ENCODE measurements at regions not wholly inside any gene's neighbourhood (a gene's known extent, or its start where the extent isn't known, plus 50 kb on each side); places are given as distances from the start of the nearest gene placed in this dataset.

DNA sequence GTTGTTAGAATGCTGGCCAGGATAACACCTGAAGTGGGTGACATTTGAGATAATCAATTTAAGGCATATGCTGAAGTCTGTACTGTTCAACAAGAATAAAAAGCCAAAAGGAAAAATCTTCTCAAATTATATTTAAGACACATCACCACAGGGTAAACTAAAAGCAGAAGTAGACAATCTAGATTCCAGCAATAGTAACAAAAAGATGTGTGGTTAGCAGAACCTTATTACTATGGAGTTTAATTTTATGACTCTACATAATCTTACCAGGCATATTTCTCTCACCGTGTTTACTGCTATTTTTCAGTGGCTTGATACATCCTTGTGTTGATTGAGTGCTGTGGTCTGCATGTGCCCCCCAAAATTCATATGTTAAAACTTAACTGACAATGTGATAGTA, 300.4 kb upstream of the ZP4 start:
- WGBS (ENCODE audit: insufficient coverage, low coverage, missing lambda C conversion rate), result 0% methylated on average over 1 of the region's 1 CpG
- Histone ChIP-seq H3K4me3 (no peak overlapping the region), H4K20me1 (replicated peaks; ENCODE audit: control insufficient read depth, insufficient read depth, low read length) (no peaks in the 10 kb centered on the region), H3K79me2 (ENCODE audit: control insufficient read depth, insufficient read depth, low read length) (no peaks in the 10 kb centered on the region), H2AFZ (ENCODE audit: low read depth, low read length) (no peak overlapping the region), H3K9ac (ENCODE audit: insufficient read depth in 1 of 2, low read depth in 2 of 2, low read length in 2 of 2) (no peak overlapping the region), H3K9me3 (replicated peaks; ENCODE audit: control insufficient read depth, insufficient read depth, low read depth, low read length) (peaks cover 1% of the 10 kb centered on the region; the same call in 1 of the 2 replicates), H3K36me3 (ENCODE audit: control insufficient read depth, insufficient read depth, low read length) (no peaks in the 10 kb centered on the region), H3K4me2 (ENCODE audit: insufficient read depth, low read length) (no peak overlapping the region), H3K27me3 (ENCODE audit: control insufficient read depth in 2 of 2, insufficient read depth in 2 of 2, low read length in 2 of 2) (no peaks in the 10 kb centered on the region), H3K27ac (ENCODE audit: extremely low read depth, low read depth, low read length) (no peak overlapping the region), H3K9me1 (ENCODE audit: control insufficient read depth, insufficient read depth, low read length) (no peaks in the 10 kb centered on the region), H3K4me1 (replicated peaks in 1 of 2; ENCODE audit: control insufficient read depth in 2 of 2, insufficient read depth in 2 of 2, low read length in 2 of 2) (no peaks in the 10 kb centered on the region)
- in situ Hi-C loops (cut with MboI), result no loop called here
- TF ChIP-seq, protein P1, sequence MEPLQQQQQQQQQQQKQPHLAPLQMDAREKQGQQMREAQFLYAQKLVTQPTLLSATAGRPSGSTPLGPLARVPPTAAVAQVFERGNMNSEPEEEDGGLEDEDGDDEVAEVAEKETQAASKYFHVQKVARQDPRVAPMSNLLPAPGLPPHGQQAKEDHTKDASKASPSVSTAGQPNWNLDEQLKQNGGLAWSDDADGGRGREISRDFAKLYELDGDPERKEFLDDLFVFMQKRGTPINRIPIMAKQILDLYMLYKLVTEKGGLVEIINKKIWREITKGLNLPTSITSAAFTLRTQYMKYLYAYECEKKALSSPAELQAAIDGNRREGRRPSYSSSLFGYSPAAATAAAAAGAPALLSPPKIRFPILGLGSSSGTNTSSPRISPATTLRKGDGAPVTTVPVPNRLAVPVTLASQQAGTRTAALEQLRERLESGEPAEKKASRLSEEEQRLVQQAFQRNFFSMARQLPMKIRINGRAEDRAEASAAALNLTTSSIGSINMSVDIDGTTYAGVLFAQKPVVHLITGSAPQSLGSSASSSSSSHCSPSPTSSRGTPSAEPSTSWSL (CRISPR knock-in tag; IDR thresholded peaks at IDR 0.05; ENCODE audit: borderline replicate concordance), result no peak
- TF ChIP-seq HDGF (IDR thresholded peaks at IDR 0.05) (no peak), ZNF764 (CRISPR knock-in tag; IDR thresholded peaks at IDR 0.05; ENCODE audit: low read depth) (no peak), SP1 (CRISPR knock-in tag; IDR thresholded peaks at IDR 0.05) (no peak), EP300 (IDR thresholded peaks at IDR 0.05; ENCODE audit: low read length) (no peak), MXI1 (IDR thresholded peaks at IDR 0.05; ENCODE audit: low read depth, low read length) (no peak), TOE1 (IDR thresholded peaks at IDR 0.05; ENCODE audit: borderline replicate concordance) (no peak), TOE1 (CRISPR knock-in tag; IDR thresholded peaks at IDR 0.05; ENCODE audit: borderline replicate concordance, low read depth) (no peak), ZNF212 (CRISPR knock-in tag; IDR thresholded peaks at IDR 0.05) (no peak), SMARCA4 (IDR thresholded peaks at IDR 0.05) (no peak), ZNF431 (CRISPR knock-in tag; IDR thresholded peaks at IDR 0.05) (no peak), DACH1 (IDR thresholded peaks at IDR 0.05; ENCODE audit: partially characterized antibody) (no peak), MAFK (IDR thresholded peaks at IDR 0.05; ENCODE audit: low read length) (no peak)
- TF ChIP-seq, protein P2, sequence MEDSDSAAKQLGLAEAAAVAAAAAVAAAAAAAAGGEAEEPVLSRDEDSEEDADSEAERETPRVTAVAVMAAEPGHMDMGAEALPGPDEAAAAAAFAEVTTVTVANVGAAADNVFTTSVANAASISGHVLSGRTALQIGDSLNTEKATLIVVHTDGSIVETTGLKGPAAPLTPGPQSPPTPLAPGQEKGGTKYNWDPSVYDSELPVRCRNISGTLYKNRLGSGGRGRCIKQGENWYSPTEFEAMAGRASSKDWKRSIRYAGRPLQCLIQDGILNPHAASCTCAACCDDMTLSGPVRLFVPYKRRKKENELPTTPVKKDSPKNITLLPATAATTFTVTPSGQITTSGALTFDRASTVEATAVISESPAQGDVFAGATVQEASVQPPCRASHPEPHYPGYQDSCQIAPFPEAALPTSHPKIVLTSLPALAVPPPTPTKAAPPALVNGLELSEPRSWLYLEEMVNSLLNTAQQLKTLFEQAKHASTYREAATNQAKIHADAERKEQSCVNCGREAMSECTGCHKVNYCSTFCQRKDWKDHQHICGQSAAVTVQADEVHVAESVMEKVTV (CRISPR knock-in tag; IDR thresholded peaks at IDR 0.05), result no peak
- TF ChIP-seq, protein P3, sequence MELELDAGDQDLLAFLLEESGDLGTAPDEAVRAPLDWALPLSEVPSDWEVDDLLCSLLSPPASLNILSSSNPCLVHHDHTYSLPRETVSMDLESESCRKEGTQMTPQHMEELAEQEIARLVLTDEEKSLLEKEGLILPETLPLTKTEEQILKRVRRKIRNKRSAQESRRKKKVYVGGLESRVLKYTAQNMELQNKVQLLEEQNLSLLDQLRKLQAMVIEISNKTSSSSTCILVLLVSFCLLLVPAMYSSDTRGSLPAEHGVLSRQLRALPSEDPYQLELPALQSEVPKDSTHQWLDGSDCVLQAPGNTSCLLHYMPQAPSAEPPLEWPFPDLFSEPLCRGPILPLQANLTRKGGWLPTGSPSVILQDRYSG (tag; conservative IDR thresholded peaks at IDR 0.05; ENCODE audit: low read depth), result no peak
- intact Hi-C loops (cut with micrococcal nuclease), result no loop called here
- ChIA-PET CTCF (ENCODE audit: low intra/inter-chr PET ratio) (no interaction called here), POLR2A (no interaction called here)
- no peak for ATAC-seq
- no TSS peak for BruUV-seq (replicated peaks)
- DNase-seq (ENCODE audit: extremely low read depth in 1 of 4, low spot score in 3 of 4), result no peak
- no peak for FAIRE-seq

All from K562 (cell line).